Loucy (cell line): ENCODE measurements at regions not wholly inside any gene's neighbourhood (a gene's known extent, or its start where the extent isn't known, plus 50 kb on each side); places are given as distances from the start of the nearest gene placed in this dataset.

ENCODE experiments used
- EZH2phosphoT487 ChIP-seq: fragments of 200-600 bp; IDR thresholded peaks from 2 replicates; pipeline ENCODE4 v1.6.1; 2018; ENCODE audit warnings: antibody characterized with exemption, mild to moderate bottlenecking, moderate library complexity, borderline replicate concordance
- TF ChIP-seq, protein P1 (sequence below): fragments of 200-600 bp; sonication (generic); conservative IDR thresholded peaks from 2 replicates; pipeline ENCODE4 v1.5.1; 2014; ENCODE audit warnings: mild to moderate bottlenecking, antibody characterized with exemption, low read length

DNA sequence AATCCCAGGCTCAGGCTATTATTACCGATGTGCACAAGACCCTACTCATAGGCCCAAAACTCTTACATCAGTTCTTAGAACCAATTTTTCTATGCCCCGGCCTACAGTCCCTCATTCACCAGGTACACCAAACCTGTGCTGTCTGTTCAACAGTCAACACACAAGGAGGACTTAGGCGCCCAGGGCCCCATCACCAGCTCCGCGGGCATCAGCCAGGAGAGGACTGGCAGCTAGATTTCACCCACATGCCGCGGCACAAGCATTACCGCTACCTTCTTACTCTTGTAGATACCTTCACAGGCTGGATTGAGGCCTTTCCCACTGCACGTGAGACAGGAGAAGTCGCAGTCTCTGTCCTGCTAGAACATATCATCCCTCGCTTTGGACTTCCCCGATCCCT lies 962.5 kb downstream of the RPA4 start:
- TF ChIP-seq, protein P1, sequence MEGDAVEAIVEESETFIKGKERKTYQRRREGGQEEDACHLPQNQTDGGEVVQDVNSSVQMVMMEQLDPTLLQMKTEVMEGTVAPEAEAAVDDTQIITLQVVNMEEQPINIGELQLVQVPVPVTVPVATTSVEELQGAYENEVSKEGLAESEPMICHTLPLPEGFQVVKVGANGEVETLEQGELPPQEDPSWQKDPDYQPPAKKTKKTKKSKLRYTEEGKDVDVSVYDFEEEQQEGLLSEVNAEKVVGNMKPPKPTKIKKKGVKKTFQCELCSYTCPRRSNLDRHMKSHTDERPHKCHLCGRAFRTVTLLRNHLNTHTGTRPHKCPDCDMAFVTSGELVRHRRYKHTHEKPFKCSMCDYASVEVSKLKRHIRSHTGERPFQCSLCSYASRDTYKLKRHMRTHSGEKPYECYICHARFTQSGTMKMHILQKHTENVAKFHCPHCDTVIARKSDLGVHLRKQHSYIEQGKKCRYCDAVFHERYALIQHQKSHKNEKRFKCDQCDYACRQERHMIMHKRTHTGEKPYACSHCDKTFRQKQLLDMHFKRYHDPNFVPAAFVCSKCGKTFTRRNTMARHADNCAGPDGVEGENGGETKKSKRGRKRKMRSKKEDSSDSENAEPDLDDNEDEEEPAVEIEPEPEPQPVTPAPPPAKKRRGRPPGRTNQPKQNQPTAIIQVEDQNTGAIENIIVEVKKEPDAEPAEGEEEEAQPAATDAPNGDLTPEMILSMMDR: no peak
- no peak for TF ChIP-seq EZH2phosphoT487
